H9 (cell line): ENCODE measurements at regions not wholly inside any gene's neighbourhood (a gene's known extent, or its start where the extent isn't known, plus 50 kb on each side); places are given as distances from the start of the nearest gene placed in this dataset.

Source experiments
- DNase-seq: peaks from one replicate; pipeline ENCODE4 v3.0.0-alpha.2; 2017
- H2AFZ ChIP-seq: one replicate; pipeline ENCODE4 v1.6.1; 2013; ENCODE audit warnings: mild to moderate bottlenecking, low read length, control low read depth, moderate library complexity
- H2AK5ac ChIP-seq: 2 replicates; pipeline ENCODE4 v1.6.1; 2013; ENCODE audit warnings: low read length, control low read depth, mixed read lengths; ENCODE audit not compliant: insufficient read length
- H2BK120ac ChIP-seq: one replicate; pipeline ENCODE4 v1.6.1; 2013; ENCODE audit warnings: low read depth, mild to moderate bottlenecking, low read length, control low read depth, inconsistent platforms; ENCODE audit not compliant: poor library complexity, severe bottlenecking
- H2BK12ac ChIP-seq: 2 replicates; pipeline ENCODE4 v1.6.1; 2013; ENCODE audit warnings: low read length, control low read depth, mixed read lengths, low read depth; ENCODE audit not compliant: insufficient read length
- H2BK15ac ChIP-seq: 2 replicates; pipeline ENCODE4 v1.6.1; 2013; ENCODE audit warnings: low read depth, low read length, control low read depth
- H2BK20ac ChIP-seq: one replicate; pipeline ENCODE4 v1.6.1; 2013; ENCODE audit warnings: low read depth, mild to moderate bottlenecking, low read length, control low read depth, inconsistent platforms; ENCODE audit not compliant: poor library complexity, severe bottlenecking
- H2BK5ac ChIP-seq: 2 replicates; pipeline ENCODE4 v1.6.1; 2013; ENCODE audit warnings: low read length, control low read depth, mixed read lengths; ENCODE audit not compliant: insufficient read length
- H3K14ac ChIP-seq: 2 replicates; pipeline ENCODE4 v1.6.1; 2013; ENCODE audit warnings: low read length, control low read depth; ENCODE audit not compliant: insufficient read depth
- H3K18ac ChIP-seq: 2 replicates; pipeline ENCODE4 v1.6.1; 2013; ENCODE audit warnings: low read depth, mild to moderate bottlenecking, mixed read lengths, low read length, control low read depth; ENCODE audit not compliant: insufficient read length
- H3K23ac ChIP-seq: 2 replicates; pipeline ENCODE4 v1.6.1; 2013; ENCODE audit warnings: low read length, control low read depth, mixed read lengths, low read depth; ENCODE audit not compliant: insufficient read length
- H3K23me2 ChIP-seq: 2 replicates; pipeline ENCODE4 v1.6.1; 2013; ENCODE audit warnings: low read depth, mild to moderate bottlenecking, mixed read lengths, low read length, control low read depth; ENCODE audit not compliant: insufficient read length, poor library complexity, severe bottlenecking
- H3K27ac ChIP-seq: 2 replicates; pipeline ENCODE4 v1.5.1; 2013; ENCODE audit warnings: low read length, control low read depth, mixed read lengths, low read depth; ENCODE audit not compliant: insufficient read length
- H3K27me3 ChIP-seq: 2 replicates; pipeline ENCODE4 v1.6.1; 2013; ENCODE audit warnings: low read length, control low read depth, inconsistent platforms; ENCODE audit not compliant: insufficient read depth
- H3K4ac ChIP-seq: 2 replicates; pipeline ENCODE4 v1.6.1; 2013; ENCODE audit warnings: low read depth, mild to moderate bottlenecking, control low read depth, inconsistent platforms, low read length, moderate library complexity
- H3K4me1 ChIP-seq: 2 replicates; pipeline ENCODE4 v1.6.1; 2013; ENCODE audit warnings: low read length, control low read depth, inconsistent platforms; ENCODE audit not compliant: insufficient read depth
- H3K4me2 ChIP-seq: 2 replicates; pipeline ENCODE4 v1.6.1; 2013; ENCODE audit warnings: low read length, control low read depth, mixed read lengths; ENCODE audit not compliant: insufficient read length, insufficient read depth
- H3K56ac ChIP-seq: 2 replicates; pipeline ENCODE4 v1.6.1; 2013; ENCODE audit warnings: low read depth, mild to moderate bottlenecking, mixed read lengths, low read length, control low read depth; ENCODE audit not compliant: insufficient read length
- H3K79me1 ChIP-seq: 2 replicates; pipeline ENCODE4 v1.6.1; 2013; ENCODE audit warnings: low read depth, mild to moderate bottlenecking, moderate library complexity, low read length, control low read depth, inconsistent platforms; ENCODE audit not compliant: insufficient read depth, poor library complexity, severe bottlenecking
- H3K79me2 ChIP-seq: 2 replicates; pipeline ENCODE4 v1.6.1; 2013; ENCODE audit warnings: low read length, control low read depth, inconsistent platforms; ENCODE audit not compliant: insufficient read depth
- H3K9ac ChIP-seq: 2 replicates; pipeline ENCODE4 v1.6.1; 2013; ENCODE audit warnings: low read length, control low read depth, mixed read lengths; ENCODE audit not compliant: insufficient read length; ENCODE audit errors: extremely low read depth
- H3K9me3 ChIP-seq: one replicate; pipeline ENCODE4 v1.6.1; 2013; ENCODE audit warnings: low read depth, low read length, inconsistent platforms; ENCODE audit not compliant: control insufficient read depth
- H3T11ph ChIP-seq: one replicate; pipeline ENCODE4 v1.6.1; 2013; ENCODE audit warnings: mild to moderate bottlenecking, low read length, control low read depth, inconsistent platforms
- H4K20me1 ChIP-seq: one replicate; pipeline ENCODE4 v1.6.1; 2013; ENCODE audit not compliant: control insufficient read depth, insufficient read length, insufficient read depth
- H4K5ac ChIP-seq: 2 replicates; pipeline ENCODE4 v1.6.1; 2013; ENCODE audit warnings: low read depth, mild to moderate bottlenecking, mixed read lengths, low read length, control low read depth; ENCODE audit not compliant: insufficient read length
- H4K8ac ChIP-seq: replicated peaks from 2 replicates; pipeline ENCODE4 v1.6.1; 2013; ENCODE audit warnings: low read length, control low read depth, mixed read lengths, low read depth; ENCODE audit not compliant: insufficient read length
- H4K91ac ChIP-seq: 2 replicates; pipeline ENCODE4 v1.6.1; 2013; ENCODE audit warnings: low read depth, mild to moderate bottlenecking, moderate library complexity, mixed read lengths, low read length, control low read depth; ENCODE audit not compliant: insufficient read length
- H3K27ac Mint-ChIP-seq, 3 experiments: 2 replicates in 2 of 3; 3 replicates in 1 of 3; pipeline ENCODE4 v1.8.0; 2020 to 2021; ENCODE audit warnings: mixed read lengths in 3 of 3, mild to moderate bottlenecking in 1 of 3, moderate library complexity in 1 of 3
- H3K27me3 Mint-ChIP-seq: 2 replicates; pipeline ENCODE4 v1.8.0; 2021; ENCODE audit warnings: low read depth, mild to moderate bottlenecking, moderate library complexity, mixed read lengths
- H3K36me3 Mint-ChIP-seq, 3 experiments: 2 replicates in 2 of 3; 3 replicates in 1 of 3; pipeline ENCODE4 v1.8.0; 2020 to 2021; ENCODE audit warnings: low read depth in 3 of 3, mixed read lengths in 3 of 3; ENCODE audit not compliant: insufficient read depth in 1 of 3
- H3K4me1 Mint-ChIP-seq, 2 experiments: 2 replicates each; pipeline ENCODE4 v1.8.0; 2020; ENCODE audit warnings: mixed read lengths in 2 of 2
- H3K4me3 Mint-ChIP-seq, 2 experiments: 2 replicates in 1 of 2; 3 replicates in 1 of 2; pipeline ENCODE4 v1.8.0; 2020 to 2021; ENCODE audit warnings: mild to moderate bottlenecking in 2 of 2, mixed read lengths in 2 of 2, moderate library complexity in 1 of 2
- H3K9me3 Mint-ChIP-seq, 2 experiments: 2 replicates in 1 of 2; 3 replicates in 1 of 2; pipeline ENCODE4 v1.8.0; 2020; ENCODE audit warnings: mild to moderate bottlenecking in 2 of 2, mixed read lengths in 2 of 2, moderate library complexity in 1 of 2
- WGBS: extraction: QIAGEN DNeasy Blood & Tissue Kit; methylation state at CpG from one replicate; pipeline ENCODE4 v1.1.7; 2013; ENCODE audit warnings: missing lambda C conversion rate, low lambda C conversion rate, mixed read lengths; ENCODE audit not compliant: insufficient read length; ENCODE audit errors: extremely low coverage; 5-methylcytosine and 5-hydroxymethylcytosine counted together
- TF ChIP-seq, protein P1 (sequence below): fragments of 200-600 bp; sonication (generic); conservative IDR thresholded peaks from 3 replicates; pipeline ENCODE4 v1.8.0; 2021; ENCODE audit warnings: antibody characterized with exemption, mild to moderate bottlenecking

DNA sequence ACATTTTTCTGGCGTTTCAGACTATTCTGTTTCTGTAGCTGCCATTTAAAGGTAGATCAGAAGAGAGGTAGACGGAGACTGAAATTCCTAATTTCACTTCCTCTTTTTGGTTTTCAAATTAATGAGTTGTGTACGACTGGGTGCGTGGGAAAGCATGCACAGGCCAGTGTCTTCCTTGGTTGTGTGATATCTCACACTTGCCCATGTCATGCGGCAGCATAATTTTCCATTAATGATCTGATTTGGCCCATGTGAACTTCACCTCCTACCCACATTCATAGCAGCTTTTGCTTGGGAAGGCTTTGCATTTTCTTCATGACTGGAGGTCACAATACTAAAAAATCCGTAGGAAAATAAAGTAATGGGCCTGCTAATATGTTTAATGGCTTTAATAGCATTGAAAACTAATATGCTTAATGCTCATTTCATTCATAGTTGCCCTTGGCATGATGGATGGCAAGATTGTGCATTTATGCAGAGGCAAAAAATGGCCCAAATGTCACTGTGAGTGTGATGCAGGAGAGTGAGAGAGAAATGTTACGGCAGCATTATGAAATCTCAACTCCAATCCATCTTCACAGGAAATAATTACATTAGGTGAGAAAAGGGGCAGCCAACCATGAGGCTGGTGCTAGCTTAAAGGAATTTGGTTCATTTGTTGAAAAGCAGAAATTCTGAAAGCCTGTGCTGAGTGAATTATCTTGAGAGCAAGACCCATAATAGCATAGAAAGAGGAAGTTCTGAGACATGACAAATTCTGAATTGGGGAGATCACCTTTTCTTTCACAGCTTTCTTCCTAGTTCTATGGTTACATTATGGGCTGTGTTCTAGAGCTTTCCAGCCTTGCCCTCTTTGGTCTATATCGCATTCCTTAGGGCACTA is 69.0 kb upstream of the UST start:
- no peaks in the 10 kb centered on the region for H3K23me2 ChIP-seq
- Mint-ChIP-seq H3K27ac (no peak overlapping the region), H3K4me3 (no peak overlapping the region), H3K4me1 (no peaks in the 10 kb centered on the region), H3K27me3 (no peaks in the 10 kb centered on the region; the same call in 1 of the 2 replicates), H3K36me3 (peaks cover under 1 to 8% (median 8%) of the 10 kb centered on the region in 3 experiments; a peak in 4 of 7 replicates), H3K9me3 (peaks cover 6 to 7% of the 10 kb centered on the region in 2 experiments; a peak in 4 of 5 replicates)
- H2BK5ac ChIP-seq: no peak overlapping the region
- H2BK20ac ChIP-seq: no peak overlapping the region
- H2AFZ ChIP-seq: no peak overlapping the region
- H4K20me1 ChIP-seq: no peaks in the 10 kb centered on the region
- no peak overlapping the region for H2AK5ac ChIP-seq
- no peak overlapping the region for H3K27ac ChIP-seq
- H3K14ac ChIP-seq: no peak overlapping the region
- no peaks in the 10 kb centered on the region for H3K79me1 ChIP-seq
- DNase-seq: no peak
- no peaks in the 10 kb centered on the region for H3K4me1 ChIP-seq
- H3K9me3 ChIP-seq: no peaks in the 10 kb centered on the region
- no peaks in the 10 kb centered on the region for H3K79me2 ChIP-seq
- H3T11ph ChIP-seq: no peak overlapping the region
- H3K56ac ChIP-seq: no peak overlapping the region
- H2BK120ac ChIP-seq: no peak overlapping the region
- no peak overlapping the region for H3K4me2 ChIP-seq
- H3K23ac ChIP-seq: no peak overlapping the region
- H2BK15ac ChIP-seq: no peak overlapping the region
- TF ChIP-seq, protein P1, sequence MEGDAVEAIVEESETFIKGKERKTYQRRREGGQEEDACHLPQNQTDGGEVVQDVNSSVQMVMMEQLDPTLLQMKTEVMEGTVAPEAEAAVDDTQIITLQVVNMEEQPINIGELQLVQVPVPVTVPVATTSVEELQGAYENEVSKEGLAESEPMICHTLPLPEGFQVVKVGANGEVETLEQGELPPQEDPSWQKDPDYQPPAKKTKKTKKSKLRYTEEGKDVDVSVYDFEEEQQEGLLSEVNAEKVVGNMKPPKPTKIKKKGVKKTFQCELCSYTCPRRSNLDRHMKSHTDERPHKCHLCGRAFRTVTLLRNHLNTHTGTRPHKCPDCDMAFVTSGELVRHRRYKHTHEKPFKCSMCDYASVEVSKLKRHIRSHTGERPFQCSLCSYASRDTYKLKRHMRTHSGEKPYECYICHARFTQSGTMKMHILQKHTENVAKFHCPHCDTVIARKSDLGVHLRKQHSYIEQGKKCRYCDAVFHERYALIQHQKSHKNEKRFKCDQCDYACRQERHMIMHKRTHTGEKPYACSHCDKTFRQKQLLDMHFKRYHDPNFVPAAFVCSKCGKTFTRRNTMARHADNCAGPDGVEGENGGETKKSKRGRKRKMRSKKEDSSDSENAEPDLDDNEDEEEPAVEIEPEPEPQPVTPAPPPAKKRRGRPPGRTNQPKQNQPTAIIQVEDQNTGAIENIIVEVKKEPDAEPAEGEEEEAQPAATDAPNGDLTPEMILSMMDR: no peak
- H3K9ac ChIP-seq: no peak overlapping the region
- H3K27me3 ChIP-seq: no peaks in the 10 kb centered on the region
- H3K18ac ChIP-seq: no peak overlapping the region
- no peak overlapping the region for H2BK12ac ChIP-seq
- no peak overlapping the region for H4K5ac ChIP-seq
- no peak overlapping the region for H4K91ac ChIP-seq
- WGBS: no CpG with 5 or more reads among the region's 8 CpGs
- no peak overlapping the region for H3K4ac ChIP-seq
- H4K8ac ChIP-seq: no peak overlapping the region
